ENCODE measurements at regions not wholly inside any gene's neighbourhood (a gene's known extent, or its start where the extent isn't known, plus 50 kb on each side); places are given as distances from the start of the nearest gene placed in this dataset.

DNA sequence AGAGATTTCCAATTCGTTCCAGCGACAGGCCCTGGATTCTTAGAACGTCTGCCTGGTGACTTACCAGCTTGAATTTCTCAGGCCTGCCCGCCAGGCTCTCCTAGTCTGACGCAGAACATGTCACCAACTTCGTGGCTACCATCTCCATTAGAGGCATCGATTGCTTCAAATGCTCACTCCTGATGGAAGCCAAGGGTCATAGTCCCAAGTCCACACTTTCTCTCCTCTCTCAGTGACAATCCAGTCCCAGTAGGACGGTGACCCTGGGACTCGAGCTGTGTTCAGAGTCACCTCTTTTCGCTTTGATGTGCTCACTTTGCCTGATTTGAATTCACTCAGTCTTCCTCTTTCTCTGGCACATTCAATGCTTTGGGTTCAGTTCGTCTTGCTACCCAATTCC, 94.8 kb downstream of the GADD45G start:
- WGBS, 2 donors: 95% methylated on average over 11 of the region's 11 CpGs
- Histone ChIP-seq H3K9me3 (no peaks in the 10 kb centered on the region), H3K4me1 (peaks cover 9% of the 10 kb centered on the region), H3K27ac (no peak overlapping the region), H3K27me3 (no peaks in the 10 kb centered on the region), H3K36me3 (ENCODE audit: low read depth, missing control alignments) (no peaks in the 10 kb centered on the region), H3K4me3 (no peak overlapping the region)
- no peak for DNase-seq
- intact Hi-C loops (cut with DNase I; ENCODE audit: low total_unique reads): no loop called here
- TF ChIP-seq POLR2A (IDR thresholded peaks at IDR 0.05): no peak
- TF ChIP-seq, protein P1, sequence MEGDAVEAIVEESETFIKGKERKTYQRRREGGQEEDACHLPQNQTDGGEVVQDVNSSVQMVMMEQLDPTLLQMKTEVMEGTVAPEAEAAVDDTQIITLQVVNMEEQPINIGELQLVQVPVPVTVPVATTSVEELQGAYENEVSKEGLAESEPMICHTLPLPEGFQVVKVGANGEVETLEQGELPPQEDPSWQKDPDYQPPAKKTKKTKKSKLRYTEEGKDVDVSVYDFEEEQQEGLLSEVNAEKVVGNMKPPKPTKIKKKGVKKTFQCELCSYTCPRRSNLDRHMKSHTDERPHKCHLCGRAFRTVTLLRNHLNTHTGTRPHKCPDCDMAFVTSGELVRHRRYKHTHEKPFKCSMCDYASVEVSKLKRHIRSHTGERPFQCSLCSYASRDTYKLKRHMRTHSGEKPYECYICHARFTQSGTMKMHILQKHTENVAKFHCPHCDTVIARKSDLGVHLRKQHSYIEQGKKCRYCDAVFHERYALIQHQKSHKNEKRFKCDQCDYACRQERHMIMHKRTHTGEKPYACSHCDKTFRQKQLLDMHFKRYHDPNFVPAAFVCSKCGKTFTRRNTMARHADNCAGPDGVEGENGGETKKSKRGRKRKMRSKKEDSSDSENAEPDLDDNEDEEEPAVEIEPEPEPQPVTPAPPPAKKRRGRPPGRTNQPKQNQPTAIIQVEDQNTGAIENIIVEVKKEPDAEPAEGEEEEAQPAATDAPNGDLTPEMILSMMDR (IDR thresholded peaks at IDR 0.05): no peak

DNA sequence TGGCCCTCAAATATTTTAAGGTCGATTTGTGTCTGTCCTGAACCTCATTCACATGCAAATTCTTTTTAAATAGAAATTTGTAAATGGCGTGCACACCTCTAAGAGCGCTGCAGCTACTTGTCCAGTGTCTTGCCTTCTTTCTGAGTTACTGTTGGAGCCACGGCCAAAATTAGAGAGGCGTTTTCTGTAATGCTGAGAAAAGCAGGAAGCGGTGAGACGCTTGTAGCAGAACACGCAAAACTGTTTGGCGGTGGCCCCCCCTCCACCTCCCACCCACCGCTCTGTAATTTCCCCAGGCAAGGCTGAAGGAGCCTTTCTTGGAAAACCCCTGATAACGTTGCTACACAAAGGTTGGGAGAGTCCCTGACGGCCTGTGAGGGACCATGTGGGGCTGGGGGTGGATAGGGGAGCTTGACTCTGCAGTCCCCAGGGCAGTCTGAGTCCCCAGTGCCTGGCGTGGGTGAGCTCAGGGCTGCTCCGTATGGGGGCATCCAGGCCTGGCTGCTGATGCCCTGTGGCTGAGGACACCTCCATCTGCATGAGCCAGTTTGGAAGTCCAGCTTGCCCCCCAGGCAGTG, 96.5 kb downstream of the GADD45G start:
- 46 to 53% methylated on average over 14 of the region's 14 CpGs for WGBS, 2 donors
- DNase-seq: no peak
- TF ChIP-seq POLR2A (IDR thresholded peaks at IDR 0.05): no peak
- TF ChIP-seq, protein P1 (IDR thresholded peaks at IDR 0.05): no peak

DNA sequence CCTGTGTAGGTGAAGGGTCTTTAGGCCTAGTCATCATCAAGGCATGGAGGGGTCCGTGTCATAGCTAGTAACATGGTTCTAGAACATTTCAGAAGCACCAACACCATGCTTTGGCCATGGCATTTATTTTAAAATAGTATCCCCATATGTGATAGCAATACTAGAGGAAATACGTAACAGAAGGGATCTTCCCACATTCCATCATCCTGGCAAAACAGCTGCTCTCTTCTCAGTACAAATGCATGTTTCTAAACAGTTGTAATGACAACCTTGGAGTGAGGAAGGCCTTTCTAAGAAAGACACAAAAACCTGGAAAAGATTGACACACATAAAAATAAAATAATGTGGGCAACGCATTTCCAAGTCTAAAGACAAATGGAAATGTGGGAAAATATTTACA, 97.6 kb downstream of the GADD45G start:
- Histone ChIP-seq H3K4me1 (peaks cover 9% of the 10 kb centered on the region), H3K27ac (no peak overlapping the region), H3K9me3 (no peaks in the 10 kb centered on the region), H3K36me3 (ENCODE audit: low read depth, missing control alignments) (no peaks in the 10 kb centered on the region), H3K27me3 (no peaks in the 10 kb centered on the region), H3K4me3 (no peak overlapping the region)
- TF ChIP-seq POLR2A (IDR thresholded peaks at IDR 0.05): no peak
- TF ChIP-seq, protein P1 (IDR thresholded peaks at IDR 0.05): no peak
- intact Hi-C loops (cut with DNase I; ENCODE audit: low total_unique reads): no loop called here
- DNase-seq: no peak
- 74 to 88% methylated on average over 3 of the region's 3 CpGs for WGBS, 2 donors

More for the DNA sequence above, 96.5 kb downstream of the GADD45G start:
- Histone ChIP-seq H3K27me3 (no peaks in the 10 kb centered on the region), H3K9me3 (no peaks in the 10 kb centered on the region), H3K36me3 (ENCODE audit: low read depth, missing control alignments) (no peaks in the 10 kb centered on the region), H3K27ac (no peak overlapping the region), H3K4me3 (no peak overlapping the region), H3K4me1 (peaks cover 9% of the 10 kb centered on the region)
- intact Hi-C loops (cut with DNase I; ENCODE audit: low total_unique reads): no loop called here

DNA sequence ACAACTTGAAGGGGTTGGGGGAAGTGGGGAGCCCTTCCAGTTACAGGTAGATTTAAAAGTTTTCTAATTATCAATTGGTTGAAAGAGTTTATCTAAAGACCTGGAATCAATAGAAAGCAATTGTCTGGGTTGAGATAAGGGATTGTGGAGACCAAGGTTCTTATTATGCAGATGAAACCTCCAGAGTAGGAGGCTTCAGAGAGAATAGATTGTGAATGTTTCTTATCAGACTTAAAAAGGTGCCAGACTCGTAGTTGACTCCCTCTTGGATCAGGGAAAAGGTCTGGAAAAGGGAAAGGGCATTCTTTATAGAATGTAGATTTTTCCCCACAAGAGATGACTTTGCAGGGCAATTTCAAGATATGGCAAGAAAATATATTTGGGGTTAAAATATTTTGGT, 100.8 kb downstream of the GADD45G start:
- intact Hi-C loops (cut with DNase I; ENCODE audit: low total_unique reads): no loop called here
- no peak for DNase-seq
- Histone ChIP-seq H3K4me1 (peaks cover 9% of the 10 kb centered on the region), H3K9me3 (no peaks in the 10 kb centered on the region), H3K27me3 (no peaks in the 10 kb centered on the region), H3K4me3 (no peak overlapping the region), H3K27ac (no peak overlapping the region), H3K36me3 (ENCODE audit: low read depth, missing control alignments) (no peaks in the 10 kb centered on the region)
- TF ChIP-seq, protein P1 (IDR thresholded peaks at IDR 0.05): no peak
- no peak for TF ChIP-seq POLR2A (IDR thresholded peaks at IDR 0.05)
- 0 to 27% methylated on average over 1 of the region's 1 CpG for WGBS, 2 donors

DNA sequence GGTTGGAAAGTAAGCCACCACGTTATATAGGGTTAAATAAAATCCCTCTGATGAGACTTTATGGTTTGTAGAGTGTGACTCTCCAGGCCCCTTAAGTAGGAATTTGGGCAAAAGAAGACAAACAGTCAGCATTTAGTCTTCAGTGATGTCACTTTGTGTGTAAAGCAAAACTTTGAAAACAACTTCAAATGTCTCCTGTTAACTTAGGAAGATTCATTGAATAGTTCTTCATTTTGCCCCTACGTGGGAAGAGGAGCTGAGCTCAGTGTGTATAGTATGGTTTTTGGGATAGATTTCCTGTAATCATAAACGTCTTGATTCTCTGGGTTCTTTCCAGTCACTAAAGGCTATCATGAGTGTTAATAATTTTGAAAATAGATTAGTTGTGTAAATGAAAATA, 101.3 kb downstream of the GADD45G start:
- H3K27me3 ChIP-seq: no peaks in the 10 kb centered on the region
- no peak overlapping the region for H3K27ac ChIP-seq
- no peak overlapping the region for H3K4me3 ChIP-seq
- 48 to 59% methylated on average over 3 of the region's 3 CpGs for WGBS, 2 donors
- no peaks in the 10 kb centered on the region for H3K9me3 ChIP-seq
- intact Hi-C loops (cut with DNase I; ENCODE audit: low total_unique reads): no loop called here
- H3K4me1 ChIP-seq: peaks cover 11% of the 10 kb centered on the region
- TF ChIP-seq POLR2A (IDR thresholded peaks at IDR 0.05): no peak
- TF ChIP-seq, protein P1 (IDR thresholded peaks at IDR 0.05): no peak
- no peak for DNase-seq
- H3K36me3 ChIP-seq (ENCODE audit: low read depth, missing control alignments): no peaks in the 10 kb centered on the region

Data from testis (tissue), 2 donors.